GM06990 (cell line): ENCODE measurements at regions not wholly inside any gene's neighbourhood (a gene's known extent, or its start where the extent isn't known, plus 50 kb on each side); places are given as distances from the start of the nearest gene placed in this dataset.
"Not testable (repeated sequence)": the region's sequence is repeated elsewhere in the genome, so short reads cannot be mapped to it uniquely, and the experiment has no call there.

ENCODE experiments used
- DNase-seq: peaks from one replicate; pipeline ENCODE4 v3.0.0-alpha.2; 2011; ENCODE audit not compliant: insufficient read length; ENCODE audit errors: extremely low read depth
- H3K27me3 ChIP-seq: replicated peaks from 2 replicates; pipeline ENCODE4 v1.6.0; 2011; ENCODE audit warnings: low read length; ENCODE audit not compliant: control insufficient read depth, insufficient read depth
- H3K36me3 ChIP-seq: 2 replicates; pipeline ENCODE4 v1.5.1; 2011; ENCODE audit warnings: low read length; ENCODE audit not compliant: control insufficient read depth, insufficient read depth
- H3K4me3 ChIP-seq: replicated peaks from 2 replicates; pipeline ENCODE4 v1.5.1; 2011; ENCODE audit warnings: low read depth, mild to moderate bottlenecking, control low read depth, low read length
- CTCF ChIP-seq: IDR thresholded peaks from 2 replicates; pipeline ENCODE4 v1.5.1; 2011; ENCODE audit warnings: low read length, control low read depth, mild to moderate bottlenecking, inconsistent platforms; ENCODE audit not compliant: insufficient read depth, poor library complexity, severe bottlenecking

DNA sequence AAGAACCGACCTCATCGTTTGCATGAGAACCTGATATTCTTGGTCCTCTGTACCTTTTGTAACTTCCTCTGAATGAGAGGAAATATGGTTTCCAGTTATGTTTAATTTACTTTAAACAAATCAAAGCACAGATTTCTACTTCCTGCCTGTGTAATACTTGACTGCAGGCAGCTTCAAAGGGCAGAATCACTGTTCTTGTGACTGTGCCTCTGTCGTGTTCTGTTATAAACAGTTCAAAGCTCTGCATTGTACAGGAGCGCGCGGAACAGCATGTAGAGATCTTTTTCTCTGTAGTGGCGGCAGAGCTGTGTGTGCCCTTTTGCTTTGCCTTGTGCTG lies 73.2 kb upstream of the CLDN5 start:
- H3K4me3 ChIP-seq: no peak overlapping the region
- no peak for DNase-seq
- no peaks in the 10 kb centered on the region for H3K36me3 ChIP-seq
- no peaks in the 10 kb centered on the region for H3K27me3 ChIP-seq
- TF ChIP-seq CTCF: no peak

DNA sequence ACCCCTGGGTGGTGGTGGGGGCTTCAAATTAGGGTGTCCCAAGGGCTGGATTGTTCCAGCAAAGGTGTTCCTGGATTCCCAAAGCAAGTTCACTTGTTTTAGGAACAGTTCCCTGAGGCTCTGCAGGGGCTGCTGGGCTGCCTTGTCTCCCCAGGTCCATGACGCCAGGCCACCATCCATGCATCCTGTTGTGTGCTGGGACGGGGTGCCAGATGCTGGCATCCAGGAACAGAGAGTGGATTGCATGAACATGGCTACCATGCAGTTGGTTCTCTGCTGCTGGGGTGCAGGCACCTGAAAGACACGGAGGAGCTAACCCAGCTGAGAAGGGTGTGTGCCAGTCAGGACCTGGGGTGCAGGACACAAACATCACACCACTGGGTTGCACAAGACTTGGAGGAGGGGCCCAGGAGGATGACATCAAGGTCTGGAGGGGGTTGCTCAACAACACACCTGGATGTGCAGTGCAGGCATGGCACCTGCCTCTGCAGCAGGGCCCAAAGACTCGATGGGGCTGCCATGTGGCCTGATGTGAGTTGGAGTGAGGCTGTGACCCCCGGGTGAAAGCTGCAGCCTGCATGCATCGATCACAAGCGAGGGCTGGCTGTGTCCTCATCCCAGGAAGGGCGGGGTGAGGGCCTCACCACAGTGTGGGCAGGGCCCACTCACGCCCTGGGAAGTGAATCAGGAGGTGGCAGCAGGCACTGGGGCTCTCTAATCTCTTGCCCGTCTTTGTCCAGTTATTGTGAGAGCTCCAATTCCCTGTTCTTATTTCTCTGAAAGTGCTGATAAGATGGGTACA lies 74.0 kb upstream of the CLDN5 start:
- no peak for DNase-seq
- no peaks in the 10 kb centered on the region for H3K36me3 ChIP-seq
- H3K27me3 ChIP-seq: no peaks in the 10 kb centered on the region
- no peak for TF ChIP-seq CTCF
- no peak overlapping the region for H3K4me3 ChIP-seq

- no peaks in the 10 kb centered on the region for H3K36me3 ChIP-seq
- H3K27me3 ChIP-seq: no peaks in the 10 kb centered on the region
- DNase-seq: no peak
- no peak overlapping the region for H3K4me3 ChIP-seq
- no peak for TF ChIP-seq CTCF
Measured at GRCh38 chr22:19599004-19599403, 74.8 kb upstream of the CLDN5 start.

GRCh38 chr22:19599626-19600243 lies 75.5 kb upstream of the CLDN5 start:
- H3K4me3 ChIP-seq: no peak overlapping the region
- no peaks in the 10 kb centered on the region for H3K36me3 ChIP-seq
- no peaks in the 10 kb centered on the region for H3K27me3 ChIP-seq
- DNase-seq: no peak
- no peak for TF ChIP-seq CTCF

GRCh38 chr22:19603346-19603745 lies 79.1 kb upstream of the CLDN5 start:
- H3K27me3 ChIP-seq, H3K36me3 ChIP-seq: not testable (repeated sequence)

DNA sequence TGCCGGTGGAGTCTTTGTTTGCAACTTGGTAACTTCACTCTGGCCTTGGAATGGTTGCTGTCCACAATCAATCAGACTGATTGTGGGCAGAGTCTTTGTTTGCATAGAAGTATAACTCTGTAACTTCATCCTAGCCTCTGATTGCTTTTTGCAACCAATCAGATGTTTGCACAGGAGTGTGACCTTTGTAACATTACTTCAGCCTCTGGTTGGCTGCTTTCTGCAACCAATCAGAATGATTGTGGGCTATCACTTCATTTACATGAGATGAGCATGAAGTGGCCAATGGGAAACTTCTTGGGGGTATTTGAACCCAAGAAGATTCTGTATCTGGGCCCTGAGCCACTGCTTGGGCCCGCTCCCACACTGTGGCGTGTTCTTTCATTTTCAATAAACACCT lies 79.6 kb upstream of the CLDN5 start:
- TF ChIP-seq CTCF: no peak
- H3K36me3 ChIP-seq: no peaks in the 10 kb centered on the region
- 0 out of 2 replicates have a peak, but pooled peaks cover 1% of the 10 kb centered on the region for H3K27me3 ChIP-seq
- no peak for DNase-seq
- no peak overlapping the region for H3K4me3 ChIP-seq

More at GRCh38 chr22:19603346-19603745, 79.1 kb upstream of the CLDN5 start:
- not testable (repeated sequence) for DNase-seq, H3K4me3 ChIP-seq
